ENCODE measurements at regions not wholly inside any gene's neighbourhood (a gene's known extent, or its start where the extent isn't known, plus 50 kb on each side); places are given as distances from the start of the nearest gene placed in this dataset.

GRCh38 chr21:40929833-40930232 is 82.9 kb upstream of the DSCAM start:
- H3K27ac ChIP-seq (ENCODE audit: low read depth, low read length) = no peak overlapping the region
- no peak for DNase-seq (ENCODE audit: low read depth, low spot score)
- CTCF ChIA-PET = no interaction called here
- H3K27me3 ChIP-seq (ENCODE audit: control insufficient read depth, insufficient read depth, low read length) = no peaks in the 10 kb centered on the region
- peaks cover 33% of the 10 kb centered on the region for H3K9me3 ChIP-seq (ENCODE audit: control insufficient read depth, insufficient read depth, low read length)
- no peak for TF ChIP-seq CTCF (IDR thresholded peaks at IDR 0.05; ENCODE audit: low read depth, low read length)
- POLR2A ChIA-PET = no interaction called here
- no peak overlapping the region for H3K4me3 ChIP-seq (ENCODE audit: low read depth, low read length)

GRCh38 chr21:40931197-40931596 is 84.2 kb upstream of the DSCAM start:
- DNase-seq (ENCODE audit: low read depth, low spot score) = no peak
- H3K4me3 ChIP-seq (ENCODE audit: low read depth, low read length) = no peak overlapping the region
- POLR2A ChIA-PET = no interaction called here
- H3K27me3 ChIP-seq (ENCODE audit: control insufficient read depth, insufficient read depth, low read length) = no peaks in the 10 kb centered on the region
- CTCF ChIA-PET = no interaction called here
- TF ChIP-seq CTCF (IDR thresholded peaks at IDR 0.05; ENCODE audit: low read depth, low read length) = no peak
- H3K27ac ChIP-seq (ENCODE audit: low read depth, low read length) = no peak overlapping the region
- peaks cover 32% of the 10 kb centered on the region for H3K9me3 ChIP-seq (ENCODE audit: control insufficient read depth, insufficient read depth, low read length)

- H3K9me3 ChIP-seq (ENCODE audit: control insufficient read depth, insufficient read depth, low read length) = peaks cover 26% of the 10 kb centered on the region
- ChIA-PET POLR2A (no interaction called here), CTCF (no interaction called here)
Measured at GRCh38 chr21:40936178-40936577, 89.2 kb upstream of the DSCAM start.

GRCh38 chr21:40936771-40937261 is 89.9 kb upstream of the DSCAM start:
- Histone ChIP-seq H3K27me3 (ENCODE audit: control insufficient read depth, insufficient read depth, low read length) (no peaks in the 10 kb centered on the region), H3K27ac (ENCODE audit: low read depth, low read length) (no peak overlapping the region), H3K9me3 (ENCODE audit: control insufficient read depth, insufficient read depth, low read length) (peaks cover 26% of the 10 kb centered on the region), H3K4me3 (ENCODE audit: low read depth, low read length) (no peak overlapping the region)
- ChIA-PET CTCF (no interaction called here), POLR2A (no interaction called here)
- no peak for DNase-seq (ENCODE audit: low read depth, low spot score)
- no peak for TF ChIP-seq CTCF (IDR thresholded peaks at IDR 0.05; ENCODE audit: low read depth, low read length)

More at GRCh38 chr21:40936178-40936577, 89.2 kb upstream of the DSCAM start:
- no peak overlapping the region for H3K27ac ChIP-seq (ENCODE audit: low read depth, low read length)
- no peak for TF ChIP-seq CTCF (IDR thresholded peaks at IDR 0.05; ENCODE audit: low read depth, low read length)
- no peak for DNase-seq (ENCODE audit: low read depth, low spot score)
- H3K4me3 ChIP-seq (ENCODE audit: low read depth, low read length) = no peak overlapping the region
- no peaks in the 10 kb centered on the region for H3K27me3 ChIP-seq (ENCODE audit: control insufficient read depth, insufficient read depth, low read length)

- TF ChIP-seq CTCF (IDR thresholded peaks at IDR 0.05; ENCODE audit: low read depth, low read length) = no peak
- POLR2A ChIA-PET = no interaction called here
- peaks cover 22% of the 10 kb centered on the region for H3K9me3 ChIP-seq (ENCODE audit: control insufficient read depth, insufficient read depth, low read length)
- H3K4me3 ChIP-seq (ENCODE audit: low read depth, low read length) = no peak overlapping the region
- H3K27me3 ChIP-seq (ENCODE audit: control insufficient read depth, insufficient read depth, low read length) = no peaks in the 10 kb centered on the region
- DNase-seq (ENCODE audit: low read depth, low spot score) = no peak
- H3K27ac ChIP-seq (ENCODE audit: low read depth, low read length) = no peak overlapping the region
- CTCF ChIA-PET = no interaction called here
Measured at GRCh38 chr21:40938078-40938477, 91.1 kb upstream of the DSCAM start.
